ENCODE measurements at regions not wholly inside any gene's neighbourhood (a gene's known extent, or its start where the extent isn't known, plus 50 kb on each side); places are given as distances from the start of the nearest gene placed in this dataset.
"Not testable (repeated sequence)": the region's sequence is repeated elsewhere in the genome, so short reads cannot be mapped to it uniquely, and the experiment has no call there.

GRCh38 chr3:6739288-6739687 is 121.6 kb upstream of the GRM7 start:
- H3K4me3 ChIP-seq (ENCODE audit: low read depth, low read length), result no peak overlapping the region
- H3K9ac ChIP-seq (ENCODE audit: low read length), result no peak overlapping the region
- H3K27me3 ChIP-seq (ENCODE audit: control insufficient read depth, insufficient read depth, low read length), result no peaks in the 10 kb centered on the region
- no peaks in the 10 kb centered on the region for H3K36me3 ChIP-seq (ENCODE audit: control insufficient read depth, insufficient read depth, low read length)
- H3K4me1 ChIP-seq (ENCODE audit: control insufficient read depth, insufficient read depth, low read length), result no peaks in the 10 kb centered on the region
- H3K9me3 ChIP-seq (ENCODE audit: control insufficient read depth, insufficient read depth, low read depth, low read length), result no peaks in the 10 kb centered on the region
- H3K27ac ChIP-seq (ENCODE audit: low read depth, low read length), result no peak overlapping the region

DNA sequence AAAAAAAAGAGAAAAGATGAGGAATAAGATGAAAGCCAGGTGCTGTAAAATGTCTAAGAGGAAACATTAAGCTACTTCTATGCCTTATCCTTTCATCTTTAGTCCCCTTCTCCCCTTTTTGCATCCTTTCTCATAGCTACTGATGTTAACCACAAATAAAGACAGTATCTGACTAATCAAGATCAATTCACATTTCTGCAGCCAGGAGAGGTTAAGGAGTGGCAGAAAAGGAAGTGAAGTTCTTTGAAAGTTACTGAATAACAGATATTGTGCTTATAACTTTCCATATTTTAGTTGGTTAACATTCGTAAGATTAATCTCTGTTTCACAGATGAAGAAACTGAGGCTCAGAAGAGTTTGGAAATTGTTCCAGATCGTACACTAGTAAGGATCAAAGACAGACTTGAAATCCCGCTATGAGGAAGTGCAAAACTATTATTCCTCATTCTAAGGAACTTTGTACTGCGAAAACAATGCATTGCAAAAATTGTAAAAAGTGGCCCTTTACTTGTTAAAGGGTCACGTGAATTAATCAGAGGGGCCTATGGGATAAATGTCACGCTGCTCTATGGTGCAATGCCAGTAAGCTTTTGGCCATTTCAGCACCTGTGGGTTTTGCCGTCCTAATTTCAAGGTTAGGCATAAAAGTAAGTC is 117.7 kb upstream of the GRM7 start:
- no peak overlapping the region for H3K4me3 ChIP-seq (ENCODE audit: low read depth, low read length)
- no peaks in the 10 kb centered on the region for H3K27me3 ChIP-seq (ENCODE audit: control insufficient read depth, insufficient read depth, low read length)
- no peaks in the 10 kb centered on the region for H3K36me3 ChIP-seq (ENCODE audit: control insufficient read depth, insufficient read depth, low read length)
- H3K9ac ChIP-seq (ENCODE audit: low read length), result no peak overlapping the region
- H3K27ac ChIP-seq (ENCODE audit: low read depth, low read length), result no peak overlapping the region
- H3K4me1 ChIP-seq (ENCODE audit: control insufficient read depth, insufficient read depth, low read length), result peaks cover 5% of the 10 kb centered on the region; the same call in 1 of the 2 replicates
- no peaks in the 10 kb centered on the region for H3K9me3 ChIP-seq (ENCODE audit: control insufficient read depth, insufficient read depth, low read depth, low read length)

DNA sequence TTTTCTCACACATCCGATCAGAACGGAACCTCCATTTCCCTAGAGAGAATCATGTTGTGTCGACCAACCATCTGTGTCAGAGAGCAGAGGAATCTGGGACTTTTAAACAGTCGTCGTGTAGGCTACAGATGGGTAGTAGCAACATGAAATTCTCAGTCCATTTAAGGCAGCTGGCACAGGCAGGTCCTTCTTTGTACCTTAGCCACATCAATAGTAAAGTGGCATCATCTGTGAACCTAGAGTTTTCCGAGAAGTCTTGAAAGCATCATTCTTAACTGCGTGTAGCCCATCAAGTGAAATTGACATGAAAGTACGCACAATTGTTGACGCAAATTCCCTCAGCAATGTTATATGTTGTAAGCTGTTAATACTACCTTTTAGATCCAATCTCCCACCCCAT is 114.5 kb upstream of the GRM7 start:
- H3K27ac ChIP-seq (ENCODE audit: low read depth, low read length), result no peak overlapping the region
- H3K9me3 ChIP-seq (ENCODE audit: control insufficient read depth, insufficient read depth, low read depth, low read length), result no peaks in the 10 kb centered on the region
- no peaks in the 10 kb centered on the region for H3K27me3 ChIP-seq (ENCODE audit: control insufficient read depth, insufficient read depth, low read length)
- H3K4me3 ChIP-seq (ENCODE audit: low read depth, low read length), result no peak overlapping the region
- H3K4me1 ChIP-seq (ENCODE audit: control insufficient read depth, insufficient read depth, low read length), result peaks cover 5% of the 10 kb centered on the region; the same call in 1 of the 2 replicates
- H3K9ac ChIP-seq (ENCODE audit: low read length), result no peak overlapping the region
- no peaks in the 10 kb centered on the region for H3K36me3 ChIP-seq (ENCODE audit: control insufficient read depth, insufficient read depth, low read length)

DNA sequence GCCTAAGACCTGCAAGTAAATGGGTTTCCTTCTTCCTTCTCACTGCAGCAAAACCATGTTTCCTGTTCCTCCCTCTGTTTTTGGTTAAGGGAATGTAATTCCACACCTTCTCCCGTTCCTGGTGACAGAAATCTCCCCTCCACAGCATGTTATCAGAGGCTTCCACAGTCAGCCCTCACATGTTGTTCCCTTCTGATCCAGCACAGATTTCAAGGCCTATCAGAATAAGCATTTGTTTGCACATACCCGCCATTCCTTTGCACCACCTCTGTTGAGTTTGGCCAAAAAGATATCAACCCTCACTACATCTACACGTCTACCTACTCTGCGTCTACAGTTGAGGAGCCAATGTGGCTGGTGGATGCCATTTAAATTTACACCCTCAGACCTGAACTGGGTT is 113.9 kb upstream of the GRM7 start:
- peaks cover 5% of the 10 kb centered on the region; the same call in 1 of the 2 replicates for H3K4me1 ChIP-seq (ENCODE audit: control insufficient read depth, insufficient read depth, low read length)

DNA sequence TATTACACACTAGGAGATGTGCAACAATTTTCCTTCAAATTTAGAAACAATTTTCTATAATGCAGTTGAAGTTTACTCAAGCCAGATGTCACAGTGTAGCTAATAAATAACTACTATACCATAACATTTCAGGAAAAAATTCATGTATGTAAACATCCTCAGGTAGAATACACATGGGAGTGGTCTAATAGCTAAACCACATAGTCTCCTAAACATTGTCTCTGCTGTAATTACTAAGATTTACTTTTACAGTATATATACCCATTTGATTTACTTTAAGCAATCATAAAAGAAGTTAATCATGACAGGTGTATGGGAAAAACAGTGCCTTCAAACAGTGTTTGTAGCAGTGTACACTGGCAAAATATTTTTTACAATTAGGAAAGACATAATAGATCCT is 110.1 kb upstream of the GRM7 start:
- peaks cover 5% of the 10 kb centered on the region; the same call in 1 of the 2 replicates for H3K9me3 ChIP-seq (ENCODE audit: control insufficient read depth, insufficient read depth, low read depth, low read length)

More for the DNA sequence above, 113.9 kb upstream of the GRM7 start:
- Histone ChIP-seq H3K4me3 (ENCODE audit: low read depth, low read length) (no peak overlapping the region), H3K36me3 (ENCODE audit: control insufficient read depth, insufficient read depth, low read length) (no peaks in the 10 kb centered on the region), H3K27ac (ENCODE audit: low read depth, low read length) (no peak overlapping the region), H3K9ac (ENCODE audit: low read length) (no peak overlapping the region), H3K27me3 (ENCODE audit: control insufficient read depth, insufficient read depth, low read length) (no peaks in the 10 kb centered on the region), H3K9me3 (ENCODE audit: control insufficient read depth, insufficient read depth, low read depth, low read length) (no peaks in the 10 kb centered on the region)

DNA sequence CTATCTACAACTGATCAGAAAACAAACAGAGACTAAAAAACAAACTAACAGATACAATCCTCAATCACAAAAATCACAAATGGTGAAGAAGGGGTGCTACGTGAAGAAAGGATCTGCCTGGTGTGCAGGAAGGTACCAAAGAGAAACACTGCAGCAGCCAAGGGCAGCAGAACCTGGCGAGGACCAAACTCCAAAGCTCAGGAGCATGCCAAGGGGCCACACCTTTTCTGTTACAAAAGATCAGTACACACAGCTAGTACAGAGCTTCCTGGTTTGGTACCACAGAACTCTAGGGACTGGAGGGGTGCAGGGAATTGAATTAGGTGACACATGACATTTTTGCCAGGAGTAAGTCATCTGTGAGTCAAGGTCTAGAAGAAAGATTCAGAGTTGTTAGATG is 107.4 kb upstream of the GRM7 start:
- no peaks in the 10 kb centered on the region for H3K27me3 ChIP-seq (ENCODE audit: control insufficient read depth, insufficient read depth, low read length)
- no peak overlapping the region for H3K27ac ChIP-seq (ENCODE audit: low read depth, low read length)
- no peak overlapping the region for H3K9ac ChIP-seq (ENCODE audit: low read length)
- H3K36me3 ChIP-seq (ENCODE audit: control insufficient read depth, insufficient read depth, low read length), result no peaks in the 10 kb centered on the region
- no peaks in the 10 kb centered on the region for H3K4me1 ChIP-seq (ENCODE audit: control insufficient read depth, insufficient read depth, low read length)
- peaks cover 5% of the 10 kb centered on the region; the same call in 1 of the 2 replicates for H3K9me3 ChIP-seq (ENCODE audit: control insufficient read depth, insufficient read depth, low read depth, low read length)
- no peak overlapping the region for H3K4me3 ChIP-seq (ENCODE audit: low read depth, low read length)

More for the DNA sequence above, 110.1 kb upstream of the GRM7 start:
- H3K36me3 ChIP-seq (ENCODE audit: control insufficient read depth, insufficient read depth, low read length), result no peaks in the 10 kb centered on the region
- no peak overlapping the region for H3K4me3 ChIP-seq (ENCODE audit: low read depth, low read length)
- H3K27ac ChIP-seq (ENCODE audit: low read depth, low read length), result no peak overlapping the region
- H3K9ac ChIP-seq (ENCODE audit: low read length), result no peak overlapping the region
- H3K27me3 ChIP-seq (ENCODE audit: control insufficient read depth, insufficient read depth, low read length), result no peaks in the 10 kb centered on the region
- peaks cover 1% of the 10 kb centered on the region; the same call in 1 of the 2 replicates for H3K4me1 ChIP-seq (ENCODE audit: control insufficient read depth, insufficient read depth, low read length)

GRCh38 chr3:6769532-6770396 is 91.2 kb upstream of the GRM7 start:
- not testable (repeated sequence) for H3K36me3 ChIP-seq (ENCODE audit: control insufficient read depth, insufficient read depth, low read length); H3K4me1 ChIP-seq (ENCODE audit: control insufficient read depth, insufficient read depth, low read length); H3K9me3 ChIP-seq (ENCODE audit: control insufficient read depth, insufficient read depth, low read depth, low read length); H3K27me3 ChIP-seq (ENCODE audit: control insufficient read depth, insufficient read depth, low read length); H3K27ac ChIP-seq (ENCODE audit: low read depth, low read length)
- peak overlapping the region; percentile 45 for H3K4me3 ChIP-seq (ENCODE audit: low read depth, low read length)
- peak overlapping the region; percentile 64 for H3K9ac ChIP-seq (ENCODE audit: low read length)

DNA sequence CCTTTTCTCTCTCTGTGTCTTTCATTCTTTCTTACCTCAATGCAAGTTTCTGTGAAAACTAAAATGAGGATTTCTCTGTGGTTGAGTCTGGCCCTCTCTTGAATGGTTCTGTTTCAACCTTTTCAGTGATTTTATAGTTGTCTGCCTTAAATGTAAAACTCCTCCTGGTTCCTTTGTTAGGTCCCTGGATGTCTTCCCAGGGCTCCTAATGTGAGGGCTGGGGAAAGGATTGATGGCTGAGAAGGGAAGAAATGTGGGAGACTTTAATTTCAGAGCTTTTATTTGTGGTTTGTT is 90.6 kb upstream of the GRM7 start:
- no peaks in the 10 kb centered on the region for H3K9me3 ChIP-seq (ENCODE audit: control insufficient read depth, insufficient read depth, low read depth, low read length)
- peak overlapping the region; percentile 13 for H3K9ac ChIP-seq (ENCODE audit: low read length)
- H3K27ac ChIP-seq (ENCODE audit: low read depth, low read length), result no peak overlapping the region
- 0 out of 2 replicates have a peak, but pooled peaks cover 5% of the 10 kb centered on the region for H3K4me1 ChIP-seq (ENCODE audit: control insufficient read depth, insufficient read depth, low read length)
- no peaks in the 10 kb centered on the region for H3K27me3 ChIP-seq (ENCODE audit: control insufficient read depth, insufficient read depth, low read length)
- H3K36me3 ChIP-seq (ENCODE audit: control insufficient read depth, insufficient read depth, low read length), result no peaks in the 10 kb centered on the region
- H3K4me3 ChIP-seq (ENCODE audit: low read depth, low read length), result peak overlapping the region; percentile 45

GRCh38 chr3:6771171-6771570 is 89.7 kb upstream of the GRM7 start:
- no peaks in the 10 kb centered on the region for H3K27me3 ChIP-seq (ENCODE audit: control insufficient read depth, insufficient read depth, low read length)
- 0 out of 2 replicates have a peak, but pooled peaks cover 5% of the 10 kb centered on the region for H3K4me1 ChIP-seq (ENCODE audit: control insufficient read depth, insufficient read depth, low read length)
- no peak overlapping the region for H3K27ac ChIP-seq (ENCODE audit: low read depth, low read length)
- no peak overlapping the region for H3K9ac ChIP-seq (ENCODE audit: low read length)
- no peaks in the 10 kb centered on the region for H3K36me3 ChIP-seq (ENCODE audit: control insufficient read depth, insufficient read depth, low read length)
- no peak overlapping the region for H3K4me3 ChIP-seq (ENCODE audit: low read depth, low read length)
- no peaks in the 10 kb centered on the region for H3K9me3 ChIP-seq (ENCODE audit: control insufficient read depth, insufficient read depth, low read depth, low read length)

- Histone ChIP-seq H3K4me1 (ENCODE audit: control insufficient read depth, insufficient read depth, low read length) (0 out of 2 replicates have a peak, but pooled peaks cover 3% of the 10 kb centered on the region), H3K27me3 (ENCODE audit: control insufficient read depth, insufficient read depth, low read length) (no peaks in the 10 kb centered on the region), H3K4me3 (ENCODE audit: low read depth, low read length) (no peak overlapping the region), H3K9me3 (ENCODE audit: control insufficient read depth, insufficient read depth, low read depth, low read length) (no peaks in the 10 kb centered on the region), H3K36me3 (ENCODE audit: control insufficient read depth, insufficient read depth, low read length) (no peaks in the 10 kb centered on the region), H3K9ac (ENCODE audit: low read length) (no peak overlapping the region), H3K27ac (ENCODE audit: low read depth, low read length) (no peak overlapping the region)
Observed at GRCh38 chr3:6779140-6779539, 81.8 kb upstream of the GRM7 start.

DNA sequence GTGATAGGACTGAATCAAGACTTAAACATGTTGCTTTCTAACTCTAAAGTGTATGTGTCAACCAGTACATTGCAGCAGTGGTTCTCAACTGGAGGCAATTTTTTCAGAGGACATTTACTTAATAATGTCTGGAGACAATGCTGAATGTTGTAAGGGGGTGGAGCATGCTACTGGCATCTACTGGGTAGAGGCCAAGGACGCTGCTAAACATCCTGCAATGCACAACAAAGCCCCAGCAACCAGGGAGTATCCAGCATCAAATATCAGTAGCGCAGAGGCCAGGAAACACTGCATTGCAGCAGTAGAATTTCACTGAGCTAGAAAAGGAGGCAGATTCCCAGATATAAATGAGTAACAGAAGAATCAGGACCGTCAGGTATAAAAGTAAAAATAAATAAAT is 79.8 kb upstream of the GRM7 start:
- no peak overlapping the region for H3K4me3 ChIP-seq (ENCODE audit: low read depth, low read length)
- 0 out of 2 replicates have a peak, but pooled peaks cover 3% of the 10 kb centered on the region for H3K4me1 ChIP-seq (ENCODE audit: control insufficient read depth, insufficient read depth, low read length)
- no peak overlapping the region for H3K27ac ChIP-seq (ENCODE audit: low read depth, low read length)
- no peaks in the 10 kb centered on the region for H3K9me3 ChIP-seq (ENCODE audit: control insufficient read depth, insufficient read depth, low read depth, low read length)
- no peak overlapping the region for H3K9ac ChIP-seq (ENCODE audit: low read length)
- no peaks in the 10 kb centered on the region for H3K27me3 ChIP-seq (ENCODE audit: control insufficient read depth, insufficient read depth, low read length)
- H3K36me3 ChIP-seq (ENCODE audit: control insufficient read depth, insufficient read depth, low read length), result no peaks in the 10 kb centered on the region
